ENCODE measurements at regions not wholly inside any gene's neighbourhood (a gene's known extent, or its start where the extent isn't known, plus 50 kb on each side); places are given as distances from the start of the nearest gene placed in this dataset.

- H2AFZ ChIP-seq (ENCODE audit: low read length), result no peak overlapping the region
- no peak overlapping the region for H2BK12ac ChIP-seq (ENCODE audit: low read depth, low read length)
- no peak overlapping the region for H3K14ac ChIP-seq (ENCODE audit: insufficient read length)
- TF ChIP-seq YY1 (IDR thresholded peaks at IDR 0.05; ENCODE audit: low read depth, low read length) (no peak), TBP (IDR thresholded peaks at IDR 0.05; ENCODE audit: low read depth, low read length) (no peak), CHD2 (IDR thresholded peaks at IDR 0.05; ENCODE audit: low read length) (no peak), KDM1A (IDR thresholded peaks at IDR 0.05; ENCODE audit: borderline replicate concordance, low read length) (no peak), TEAD4 (IDR thresholded peaks at IDR 0.05; ENCODE audit: low read depth, low read length) (no peak), GABPA (IDR thresholded peaks at IDR 0.05; ENCODE audit: borderline replicate concordance, insufficient read depth, low read length) (no peak), RNF2 (IDR thresholded peaks at IDR 0.05; ENCODE audit: borderline replicate concordance, low read depth, low read length, missing control alignments, poor library complexity, severe bottlenecking) (no peak), ASH2L (IDR thresholded peaks at IDR 0.05; ENCODE audit: low read length) (no peak), HDAC2 (IDR thresholded peaks at IDR 0.05; ENCODE audit: borderline replicate concordance in 1 of 2, low read depth in 2 of 2, low read length in 2 of 2) (no peak), BRCA1 (IDR thresholded peaks at IDR 0.05; ENCODE audit: low read depth, low read length) (no peak), RXRA (IDR thresholded peaks at IDR 0.05; ENCODE audit: insufficient read depth, low read depth, low read length) (no peak), ZNF274 (IDR thresholded peaks at IDR 0.05; ENCODE audit: borderline replicate concordance, extremely low read depth, low read length) (no peak)
- no peak overlapping the region for H2BK20ac ChIP-seq (ENCODE audit: low read length)
- DNase-seq (ENCODE audit: low read depth in 1 of 2, low spot score in 2 of 2), result no peak
- no peak overlapping the region for H2BK120ac ChIP-seq (replicated peaks; ENCODE audit: low read depth, low read length)
- H3K56ac ChIP-seq (replicated peaks; ENCODE audit: insufficient read length, low read depth, low read length), result no peak overlapping the region
- H3K27me3 ChIP-seq (replicated peaks in 1 of 4; ENCODE audit: control insufficient read depth in 3 of 4, extremely low read depth in 1 of 4, insufficient read depth in 3 of 4, low read length in 3 of 4), result peaks cover 3 to 23% (median 16%) of the 10 kb centered on the region in 4 experiments
- H3K79me1 ChIP-seq (ENCODE audit: low read depth, low read length), result no peaks in the 10 kb centered on the region
- H3K79me2 ChIP-seq (ENCODE audit: control insufficient read depth in 1 of 2, insufficient read depth in 2 of 2, low read length in 2 of 2), result no peaks in the 10 kb centered on the region
- no peak overlapping the region for H2AK5ac ChIP-seq (ENCODE audit: low read depth, low read length)
- no peak overlapping the region for H3K23ac ChIP-seq (ENCODE audit: insufficient read length)
- H4K20me1 ChIP-seq (replicated peaks in 1 of 2; ENCODE audit: control insufficient read depth in 1 of 2, insufficient read depth in 2 of 2, low read length in 2 of 2), result no peaks in the 10 kb centered on the region
- no peak overlapping the region for H2BK5ac ChIP-seq (ENCODE audit: low read depth, low read length)
- H3K23me2 ChIP-seq (ENCODE audit: low read depth, low read length), result peaks cover 7% of the 10 kb centered on the region; the same call in 1 of the 2 replicates
- no peak overlapping the region for H4K8ac ChIP-seq (ENCODE audit: extremely low read depth, insufficient read depth, low read length)
- CTCF ChIA-PET (ENCODE audit: partially characterized antibody), result interaction anchor here (1.4 to 1.7 kb wide), 2 partner anchors 11 to 23 kb away, joined by 3 to 9 read pairs; no protein-coding TSS in a partner anchor
- WGBS, 2 experiments (ENCODE audit: extremely low coverage in 1 of 2, insufficient coverage in 1 of 2, insufficient read length in 1 of 2, insufficient replicate concordance in 2 of 2, low coverage in 1 of 2, low lambda C conversion rate in 2 of 2, missing lambda C conversion rate in 1 of 2), result 84% methylated on average over 2 of the region's 2 CpGs; no CpG with 5 or more reads in 1 of the 2 experiments
- H3K9me3 ChIP-seq (ENCODE audit: insufficient read depth in 2 of 2, low read depth in 1 of 2, low read length in 1 of 2), result no peaks in the 10 kb centered on the region
- no peak overlapping the region for H3K27ac ChIP-seq (ENCODE audit: low read depth, low read length)
- no peaks in the 10 kb centered on the region for H3K36me3 ChIP-seq (ENCODE audit: control insufficient read depth in 2 of 4, insufficient read depth in 4 of 4, low read length in 3 of 4)
- no peak overlapping the region for H3K9ac ChIP-seq (replicated peaks in 1 of 4; ENCODE audit: extremely low read depth in 1 of 4, low read depth in 3 of 4, low read length in 3 of 4)
- no peak for FAIRE-seq
- H4K91ac ChIP-seq (replicated peaks; ENCODE audit: insufficient read length, low read length), result no peak overlapping the region
- no peak overlapping the region for H3K18ac ChIP-seq (ENCODE audit: extremely low read depth, low read length)
- H3K4me2 ChIP-seq (ENCODE audit: insufficient read depth in 1 of 2, low read depth in 2 of 2, low read length in 2 of 2), result no peak overlapping the region
- H4K5ac ChIP-seq (ENCODE audit: insufficient read length, low read depth, low read length), result no peak overlapping the region
- no peak overlapping the region for H2BK15ac ChIP-seq (ENCODE audit: low read length)
- peaks cover 2 to 7% (median 3%) of the 10 kb centered on the region in 4 experiments; a peak in 4 of 7 replicates for H3K4me1 ChIP-seq (replicated peaks in 1 of 4; ENCODE audit: control insufficient read depth in 3 of 4, insufficient read depth in 4 of 4, low read length in 3 of 4)
- H3K4ac ChIP-seq (replicated peaks; ENCODE audit: insufficient read length, low read depth, low read length), result no peak overlapping the region
- no peak overlapping the region for H3K4me3 ChIP-seq (ENCODE audit: extremely low read depth in 1 of 4, insufficient read depth in 2 of 4, low read depth in 3 of 4, low read length in 4 of 4)
- POLR2A ChIA-PET (ENCODE audit: partially characterized antibody), result interaction anchor here (0.6 to 1.1 kb wide), 2 partner anchors 20 to 65 kb away, joined by 3 to 4 read pairs; no protein-coding TSS in a partner anchor
Observed at GRCh38 chr2:64770137-64770780, 116.5 kb upstream of the SERTAD2 start.

All from H1 (cell line).